ENCODE measurements at regions not wholly inside any gene's neighbourhood (a gene's known extent, or its start where the extent isn't known, plus 50 kb on each side); places are given as distances from the start of the nearest gene placed in this dataset.
"Not testable (repeated sequence)": the region's sequence is repeated elsewhere in the genome, so short reads cannot be mapped to it uniquely, and the experiment has no call there.

- not testable (repeated sequence) for DNase-seq (ENCODE audit: low spot score)
Measured at GRCh38 chr3:16077146-16077545, 97.3 kb upstream of the GALNT15 start.

GRCh38 chr3:16077681-16078080, 96.8 kb upstream of the GALNT15 start:
- DNase-seq (ENCODE audit: low spot score), result not testable (repeated sequence)

- DNase-seq (ENCODE audit: low spot score), result no peak
Measured at GRCh38 chr3:16079519-16079918, 95.0 kb upstream of the GALNT15 start.

GRCh38 chr3:16081661-16082060, 92.8 kb upstream of the GALNT15 start:
- DNase-seq (ENCODE audit: low spot score), result no peak

GRCh38 chr3:16084887-16085286, 89.6 kb upstream of the GALNT15 start:
- DNase-seq (ENCODE audit: low spot score), result no peak

- DNase-seq (ENCODE audit: low spot score), result no peak
Measured at GRCh38 chr3:16085410-16085809, 89.1 kb upstream of the GALNT15 start.

GRCh38 chr3:16085884-16086608, 88.4 kb upstream of the GALNT15 start:
- DNase-seq (ENCODE audit: low spot score), result no peak

GRCh38 chr3:16086690-16087089, 87.8 kb upstream of the GALNT15 start:
- no peak for DNase-seq (ENCODE audit: low spot score)

- no peak for DNase-seq (ENCODE audit: low spot score)
Measured at GRCh38 chr3:16088496-16088895, 86.0 kb upstream of the GALNT15 start.

- DNase-seq (ENCODE audit: low spot score), result no peak
Measured at GRCh38 chr3:16089521-16089920, 85.0 kb upstream of the GALNT15 start.

GRCh38 chr3:16090024-16090423, 84.5 kb upstream of the GALNT15 start:
- no peak for DNase-seq (ENCODE audit: low spot score)

- DNase-seq (ENCODE audit: low spot score), result no peak
Measured at GRCh38 chr3:16090706-16091105, 83.8 kb upstream of the GALNT15 start.

GRCh38 chr3:16092923-16093322, 81.6 kb upstream of the GALNT15 start:
- no peak for DNase-seq (ENCODE audit: low spot score)

- DNase-seq (ENCODE audit: low spot score), result peak; percentile 95
Measured at GRCh38 chr3:16101295-16102186, 72.9 kb upstream of the GALNT15 start.

GRCh38 chr3:16102187-16102561, 72.3 kb upstream of the GALNT15 start:
- no peak for DNase-seq (ENCODE audit: low spot score)

- DNase-seq (ENCODE audit: low spot score), result peak; percentile 37
Measured at GRCh38 chr3:16102905-16103364, 71.5 kb upstream of the GALNT15 start.

GRCh38 chr3:16103472-16103871, 71.0 kb upstream of the GALNT15 start:
- DNase-seq (ENCODE audit: low spot score), result no peak

- DNase-seq (ENCODE audit: low spot score), result no peak
Measured at GRCh38 chr3:16104156-16104555, 70.3 kb upstream of the GALNT15 start.

- DNase-seq (ENCODE audit: low spot score), result no peak
Measured at GRCh38 chr3:16106050-16106449, 68.4 kb upstream of the GALNT15 start.

GRCh38 chr3:16108424-16108823, 66.1 kb upstream of the GALNT15 start:
- no peak for DNase-seq (ENCODE audit: low spot score)

GRCh38 chr3:16109929-16110328, 64.6 kb upstream of the GALNT15 start:
- no peak for DNase-seq (ENCODE audit: low spot score)

- no peak for DNase-seq (ENCODE audit: low spot score)
Measured at GRCh38 chr3:16112910-16113504, 61.5 kb upstream of the GALNT15 start.

GRCh38 chr3:16113704-16114103, 60.8 kb upstream of the GALNT15 start:
- no peak for DNase-seq (ENCODE audit: low spot score)

All from SW480 (cell line).